Keratinocyte (primary cell): ENCODE measurements at regions not wholly inside any gene's neighbourhood (a gene's known extent, or its start where the extent isn't known, plus 50 kb on each side); places are given as distances from the start of the nearest gene placed in this dataset.

Experiments
- DNase-seq: peaks from one replicate; pipeline ENCODE4 v3.0.0-alpha.2; 2011; ENCODE audit warnings: low read depth, missing footprints, low spot score
- FAIRE-seq: peaks from 2 replicates; lab custom pipeline; 2011; peaks lifted over from hg19 to GRCh38; lab: Jason Lieb, UNC
- H2AFZ ChIP-seq: 2 replicates; pipeline ENCODE4 v1.6.0; 2012; ENCODE audit warnings: low read length, control low read depth, inconsistent platforms; ENCODE audit not compliant: control insufficient read depth
- H3K27ac ChIP-seq: 2 replicates; pipeline ENCODE4 v1.5.1; 2011; ENCODE audit warnings: low read length; ENCODE audit not compliant: control insufficient read depth, insufficient read depth
- H3K27me3 ChIP-seq: 3 replicates; pipeline ENCODE4 v1.6.0; 2011; ENCODE audit warnings: low read length; ENCODE audit not compliant: control insufficient read depth, insufficient read depth; ENCODE audit errors: extremely low read depth
- H3K36me3 ChIP-seq, 2 experiments: 2 replicates in 1 of 2; 3 replicates in 1 of 2; pipeline ENCODE4 v1.5.1; 2011; ENCODE audit warnings: low read length in 2 of 2, mild to moderate bottlenecking in 1 of 2; ENCODE audit not compliant: control insufficient read depth in 2 of 2, insufficient read depth in 2 of 2; ENCODE audit errors: extremely low read depth in 1 of 2
- H3K4me1 ChIP-seq: 3 replicates; pipeline ENCODE4 v1.5.1; 2011; ENCODE audit warnings: low read length; ENCODE audit not compliant: control insufficient read depth, insufficient read depth; ENCODE audit errors: extremely low read depth
- H3K4me2 ChIP-seq: 3 replicates; pipeline ENCODE4 v1.6.0; 2011; ENCODE audit warnings: low read depth, low read length; ENCODE audit not compliant: control insufficient read depth, insufficient read depth; ENCODE audit errors: extremely low read depth
- H3K4me3 ChIP-seq, 3 experiments: fragments of 200-600 bp in 1 of 3; sonication (generic) in 1 of 3; 2 replicates in 2 of 3; 3 replicates in 1 of 3; pipeline ENCODE4 v1.5.1; 2011 to 2016; ENCODE audit warnings: low read length in 3 of 3, mild to moderate bottlenecking in 3 of 3, control low read depth in 2 of 3, inconsistent platforms in 1 of 3, low read depth in 1 of 3, mixed read lengths in 1 of 3, mixed run types in 1 of 3, moderate library complexity in 1 of 3; ENCODE audit not compliant: control insufficient read depth in 2 of 3, insufficient read depth in 2 of 3; ENCODE audit errors: extremely low read depth in 1 of 3
- H3K79me2 ChIP-seq: 2 replicates; pipeline ENCODE4 v1.6.0; 2012; ENCODE audit warnings: low read length; ENCODE audit not compliant: control insufficient read depth, insufficient read depth
- H3K9ac ChIP-seq: 3 replicates; pipeline ENCODE4 v1.6.0; 2011; ENCODE audit warnings: low read length; ENCODE audit not compliant: control insufficient read depth, insufficient read depth; ENCODE audit errors: extremely low read depth
- H3K9me1 ChIP-seq: 3 replicates; pipeline ENCODE4 v1.6.0; 2011; ENCODE audit warnings: low read length; ENCODE audit not compliant: control insufficient read depth, insufficient read depth; ENCODE audit errors: extremely low read depth
- H3K9me3 ChIP-seq: 2 replicates; pipeline ENCODE4 v1.5.1; 2012; ENCODE audit warnings: low read depth, low read length; ENCODE audit not compliant: control insufficient read depth
- H4K20me1 ChIP-seq: 3 replicates; pipeline ENCODE4 v1.6.0; 2011; ENCODE audit warnings: low read length; ENCODE audit not compliant: control insufficient read depth, insufficient read depth; ENCODE audit errors: extremely low read depth
- CTCF ChIP-seq, 3 experiments: IDR thresholded peaks in 1 of 3; conservative IDR thresholded peaks in 1 of 3; optimal IDR thresholded peaks in 1 of 3; 2 replicates in 2 of 3; 3 replicates in 1 of 3; pipeline versions ENCODE3 to v1.5.1; 2011; ENCODE audit warnings: low read length in 3 of 3, mild to moderate bottlenecking in 3 of 3, moderate library complexity in 2 of 3, control low read depth in 1 of 3, inconsistent platforms in 1 of 3; ENCODE audit not compliant: insufficient read depth in 2 of 3; ENCODE audit errors: extremely low read depth in 1 of 3
- EZH2 ChIP-seq: IDR thresholded peaks from one replicate; pipeline ENCODE4 v1.6.1; 2012; ENCODE audit warnings: inconsistent platforms, mild to moderate bottlenecking, low read length, moderate library complexity
- dilution Hi-C: fragments of 300-500 bp; cut with MboI; formaldehyde crosslinking; loops from one replicate; pipeline ENCODE4 v1.7.0; 2020; ENCODE audit warnings: low sequenced_read_pairs; ENCODE audit not compliant: extremely low pct_ligation_motif_present

- Histone ChIP-seq H3K9me3 (no peaks in the 10 kb centered on the region), H2AFZ (no peak overlapping the region), H4K20me1 (no peaks in the 10 kb centered on the region), H3K36me3 (no peaks in the 10 kb centered on the region), H3K9ac (no peak overlapping the region), H3K9me1 (no peaks in the 10 kb centered on the region), H3K27ac (no peak overlapping the region), H3K27me3 (no peaks in the 10 kb centered on the region), H3K4me1 (no peaks in the 10 kb centered on the region), H3K79me2 (no peaks in the 10 kb centered on the region), H3K4me3 (no peak overlapping the region), H3K4me2 (no peak overlapping the region)
- FAIRE-seq (no peak), DNase-seq (no peak)
- dilution Hi-C loops, result no loop called here
- TF ChIP-seq EZH2 (no peak), CTCF (optimal IDR thresholded peaks at IDR 0.05 in 1 of 3, IDR thresholded peaks at IDR 0.05 in 1 of 3, conservative IDR thresholded peaks at IDR 0.05 in 1 of 3; ENCODE audit: extremely low read depth in 1 of 3, insufficient read depth in 2 of 3, low read length in 3 of 3) (no peak)
These were observed 372.2 kb downstream of the TRIML1 start for GRCh38 chr4:188511431-188511830.

GRCh38 chr4:188532751-188533150 lies 393.5 kb downstream of the TRIML1 start:
- Histone ChIP-seq H3K4me2 (no peak overlapping the region), H3K36me3 (no peaks in the 10 kb centered on the region), H4K20me1 (no peaks in the 10 kb centered on the region), H3K27me3 (no peaks in the 10 kb centered on the region), H3K27ac (no peak overlapping the region), H3K9me3 (no peaks in the 10 kb centered on the region), H3K4me3 (no peak overlapping the region), H3K79me2 (no peaks in the 10 kb centered on the region), H2AFZ (no peak overlapping the region), H3K9me1 (no peaks in the 10 kb centered on the region), H3K9ac (no peak overlapping the region), H3K4me1 (no peaks in the 10 kb centered on the region)
- DNase-seq (no peak), FAIRE-seq (no peak)
- dilution Hi-C loops, result no loop called here
- no peak for TF ChIP-seq EZH2

- TF ChIP-seq CTCF (optimal IDR thresholded peaks at IDR 0.05 in 1 of 3, IDR thresholded peaks at IDR 0.05 in 1 of 3, conservative IDR thresholded peaks at IDR 0.05 in 1 of 3; ENCODE audit: extremely low read depth in 1 of 3, insufficient read depth in 2 of 3, low read length in 3 of 3), result no peak
- TF ChIP-seq EZH2, result no peak
- H3K36me3 ChIP-seq, result no peaks in the 10 kb centered on the region
These were observed 395.1 kb downstream of the TRIML1 start for GRCh38 chr4:188534297-188534696.

More at GRCh38 chr4:188534297-188534696, 395.1 kb downstream of the TRIML1 start:
- no peaks in the 10 kb centered on the region for H3K79me2 ChIP-seq
- no peak overlapping the region for H2AFZ ChIP-seq
- dilution Hi-C loops, result no loop called here
- peaks cover 4% of the 10 kb centered on the region for H3K9me3 ChIP-seq
- H3K4me1 ChIP-seq, result no peaks in the 10 kb centered on the region
- no peak for FAIRE-seq
- no peaks in the 10 kb centered on the region for H3K9me1 ChIP-seq
- no peak overlapping the region for H3K4me3 ChIP-seq
- no peak for DNase-seq
- no peaks in the 10 kb centered on the region for H3K27me3 ChIP-seq
- H3K27ac ChIP-seq, result no peak overlapping the region
- no peak overlapping the region for H3K4me2 ChIP-seq
- no peaks in the 10 kb centered on the region for H4K20me1 ChIP-seq
- no peak overlapping the region for H3K9ac ChIP-seq
